SU-DHL-6 (cell line): ENCODE measurements at regions not wholly inside any gene's neighbourhood (a gene's known extent, or its start where the extent isn't known, plus 50 kb on each side); places are given as distances from the start of the nearest gene placed in this dataset.

ENCODE experiments used
- CTCF ChIP-seq: fragments of 200-600 bp; sonication (generic); IDR thresholded peaks from one replicate; pipeline ENCODE4 v1.5.1; 2017; ENCODE audit warnings: antibody characterized with exemption, mild to moderate bottlenecking, low read length, moderate library complexity; ENCODE audit not compliant: insufficient read depth, poor library complexity, severe bottlenecking
- EZH2phosphoT487 ChIP-seq: fragments of 200-600 bp; sonication (generic), shearing (Covaris generic); conservative IDR thresholded peaks from 2 replicates; pipeline ENCODE4 v1.6.1; 2018; ENCODE audit warnings: mild to moderate bottlenecking, antibody characterized with exemption, low read length, moderate library complexity, mixed read lengths

- TF ChIP-seq CTCF (no peak), EZH2phosphoT487 (no peak)
Observed at GRCh38 chr5:34516166-34516565, 140.0 kb upstream of the RAI14 start.
